ENCODE measurements at regions not wholly inside any gene's neighbourhood (a gene's known extent, or its start where the extent isn't known, plus 50 kb on each side); places are given as distances from the start of the nearest gene placed in this dataset.

DNA sequence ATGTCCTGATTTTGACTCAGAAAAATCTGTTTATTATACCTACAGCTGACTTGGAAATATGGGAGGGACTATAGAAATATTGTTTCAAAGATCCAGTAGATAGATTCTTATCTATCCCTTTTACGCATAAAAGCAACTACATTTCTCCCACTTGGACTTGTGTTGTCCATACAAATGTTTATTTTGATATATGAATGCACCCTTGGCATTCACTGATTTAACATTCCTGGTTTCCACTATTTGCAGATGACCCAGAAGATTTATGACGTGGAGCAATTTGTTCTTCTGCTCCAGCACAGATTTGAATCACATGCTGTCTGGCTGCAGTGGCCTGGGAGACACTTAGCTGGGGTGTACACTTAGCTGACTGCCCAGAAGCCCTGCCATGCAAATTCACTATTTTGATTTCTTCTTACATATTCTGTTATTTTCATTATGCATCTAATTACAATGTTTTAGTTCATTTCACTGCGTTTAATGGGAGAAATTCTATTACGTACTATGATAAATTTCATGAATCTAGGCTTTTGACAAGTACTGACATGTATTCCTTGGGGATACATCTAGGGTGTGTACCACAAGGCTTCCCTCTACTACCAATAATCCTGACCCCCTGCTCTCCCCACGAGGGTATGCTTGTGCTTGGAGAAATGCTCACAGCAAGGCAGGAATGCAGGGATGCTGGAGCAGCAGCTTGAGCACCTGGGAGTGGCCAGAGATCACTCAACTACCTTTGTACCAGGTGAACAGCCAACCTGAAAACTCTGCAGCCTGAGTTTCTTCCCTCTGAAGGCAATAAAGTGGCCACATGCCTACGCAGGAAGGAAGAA is 223.6 kb upstream of the TBL1XR1 start:
- TF ChIP-seq POLR2AphosphoS5 (IDR thresholded peaks at IDR 0.05) (no peak), CTCF (IDR thresholded peaks at IDR 0.05) (no peak), POLR2A (IDR thresholded peaks at IDR 0.05) (no peak), EP300 (IDR thresholded peaks at IDR 0.05) (no peak)
